H9 (cell line): ENCODE measurements at regions not wholly inside any gene's neighbourhood (a gene's known extent, or its start where the extent isn't known, plus 50 kb on each side); places are given as distances from the start of the nearest gene placed in this dataset.

Experiments used
- DNase-seq: peaks from one replicate; pipeline ENCODE4 v3.0.0-alpha.2; 2017
- H2AFZ ChIP-seq: one replicate; pipeline ENCODE4 v1.6.1; 2013; ENCODE audit warnings: mild to moderate bottlenecking, low read length, control low read depth, moderate library complexity
- H2AK5ac ChIP-seq: 2 replicates; pipeline ENCODE4 v1.6.1; 2013; ENCODE audit warnings: low read length, control low read depth, mixed read lengths; ENCODE audit not compliant: insufficient read length
- H2BK120ac ChIP-seq: one replicate; pipeline ENCODE4 v1.6.1; 2013; ENCODE audit warnings: low read depth, mild to moderate bottlenecking, low read length, control low read depth, inconsistent platforms; ENCODE audit not compliant: poor library complexity, severe bottlenecking
- H2BK12ac ChIP-seq: 2 replicates; pipeline ENCODE4 v1.6.1; 2013; ENCODE audit warnings: low read length, control low read depth, mixed read lengths, low read depth; ENCODE audit not compliant: insufficient read length
- H2BK15ac ChIP-seq: 2 replicates; pipeline ENCODE4 v1.6.1; 2013; ENCODE audit warnings: low read depth, low read length, control low read depth
- H2BK20ac ChIP-seq: one replicate; pipeline ENCODE4 v1.6.1; 2013; ENCODE audit warnings: low read depth, mild to moderate bottlenecking, low read length, control low read depth, inconsistent platforms; ENCODE audit not compliant: poor library complexity, severe bottlenecking
- H2BK5ac ChIP-seq: 2 replicates; pipeline ENCODE4 v1.6.1; 2013; ENCODE audit warnings: low read length, control low read depth, mixed read lengths; ENCODE audit not compliant: insufficient read length
- H3K14ac ChIP-seq: 2 replicates; pipeline ENCODE4 v1.6.1; 2013; ENCODE audit warnings: low read length, control low read depth; ENCODE audit not compliant: insufficient read depth
- H3K18ac ChIP-seq: 2 replicates; pipeline ENCODE4 v1.6.1; 2013; ENCODE audit warnings: low read depth, mild to moderate bottlenecking, mixed read lengths, low read length, control low read depth; ENCODE audit not compliant: insufficient read length
- H3K23ac ChIP-seq: 2 replicates; pipeline ENCODE4 v1.6.1; 2013; ENCODE audit warnings: low read length, control low read depth, mixed read lengths, low read depth; ENCODE audit not compliant: insufficient read length
- H3K23me2 ChIP-seq: 2 replicates; pipeline ENCODE4 v1.6.1; 2013; ENCODE audit warnings: low read depth, mild to moderate bottlenecking, mixed read lengths, low read length, control low read depth; ENCODE audit not compliant: insufficient read length, poor library complexity, severe bottlenecking
- H3K27ac ChIP-seq: 2 replicates; pipeline ENCODE4 v1.5.1; 2013; ENCODE audit warnings: low read length, control low read depth, mixed read lengths, low read depth; ENCODE audit not compliant: insufficient read length
- H3K27me3 ChIP-seq: 2 replicates; pipeline ENCODE4 v1.6.1; 2013; ENCODE audit warnings: low read length, control low read depth, inconsistent platforms; ENCODE audit not compliant: insufficient read depth
- H3K4ac ChIP-seq: 2 replicates; pipeline ENCODE4 v1.6.1; 2013; ENCODE audit warnings: low read depth, mild to moderate bottlenecking, control low read depth, inconsistent platforms, low read length, moderate library complexity
- H3K4me1 ChIP-seq: 2 replicates; pipeline ENCODE4 v1.6.1; 2013; ENCODE audit warnings: low read length, control low read depth, inconsistent platforms; ENCODE audit not compliant: insufficient read depth
- H3K4me2 ChIP-seq: 2 replicates; pipeline ENCODE4 v1.6.1; 2013; ENCODE audit warnings: low read length, control low read depth, mixed read lengths; ENCODE audit not compliant: insufficient read length, insufficient read depth
- H3K56ac ChIP-seq: 2 replicates; pipeline ENCODE4 v1.6.1; 2013; ENCODE audit warnings: low read depth, mild to moderate bottlenecking, mixed read lengths, low read length, control low read depth; ENCODE audit not compliant: insufficient read length
- H3K79me1 ChIP-seq: 2 replicates; pipeline ENCODE4 v1.6.1; 2013; ENCODE audit warnings: low read depth, mild to moderate bottlenecking, moderate library complexity, low read length, control low read depth, inconsistent platforms; ENCODE audit not compliant: insufficient read depth, poor library complexity, severe bottlenecking
- H3K79me2 ChIP-seq: 2 replicates; pipeline ENCODE4 v1.6.1; 2013; ENCODE audit warnings: low read length, control low read depth, inconsistent platforms; ENCODE audit not compliant: insufficient read depth
- H3K9ac ChIP-seq: 2 replicates; pipeline ENCODE4 v1.6.1; 2013; ENCODE audit warnings: low read length, control low read depth, mixed read lengths; ENCODE audit not compliant: insufficient read length; ENCODE audit errors: extremely low read depth
- H3K9me3 ChIP-seq: one replicate; pipeline ENCODE4 v1.6.1; 2013; ENCODE audit warnings: low read depth, low read length, inconsistent platforms; ENCODE audit not compliant: control insufficient read depth
- H3T11ph ChIP-seq: one replicate; pipeline ENCODE4 v1.6.1; 2013; ENCODE audit warnings: mild to moderate bottlenecking, low read length, control low read depth, inconsistent platforms
- H4K20me1 ChIP-seq: one replicate; pipeline ENCODE4 v1.6.1; 2013; ENCODE audit not compliant: control insufficient read depth, insufficient read length, insufficient read depth
- H4K5ac ChIP-seq: 2 replicates; pipeline ENCODE4 v1.6.1; 2013; ENCODE audit warnings: low read depth, mild to moderate bottlenecking, mixed read lengths, low read length, control low read depth; ENCODE audit not compliant: insufficient read length
- H4K8ac ChIP-seq: replicated peaks from 2 replicates; pipeline ENCODE4 v1.6.1; 2013; ENCODE audit warnings: low read length, control low read depth, mixed read lengths, low read depth; ENCODE audit not compliant: insufficient read length
- H4K91ac ChIP-seq: 2 replicates; pipeline ENCODE4 v1.6.1; 2013; ENCODE audit warnings: low read depth, mild to moderate bottlenecking, moderate library complexity, mixed read lengths, low read length, control low read depth; ENCODE audit not compliant: insufficient read length
- H3K27ac Mint-ChIP-seq, 3 experiments: 2 replicates in 2 of 3; 3 replicates in 1 of 3; pipeline ENCODE4 v1.8.0; 2020 to 2021; ENCODE audit warnings: mixed read lengths in 3 of 3, mild to moderate bottlenecking in 1 of 3, moderate library complexity in 1 of 3
- H3K27me3 Mint-ChIP-seq: 2 replicates; pipeline ENCODE4 v1.8.0; 2021; ENCODE audit warnings: low read depth, mild to moderate bottlenecking, moderate library complexity, mixed read lengths
- H3K36me3 Mint-ChIP-seq, 3 experiments: 2 replicates in 2 of 3; 3 replicates in 1 of 3; pipeline ENCODE4 v1.8.0; 2020 to 2021; ENCODE audit warnings: low read depth in 3 of 3, mixed read lengths in 3 of 3; ENCODE audit not compliant: insufficient read depth in 1 of 3
- H3K4me1 Mint-ChIP-seq, 2 experiments: 2 replicates each; pipeline ENCODE4 v1.8.0; 2020; ENCODE audit warnings: mixed read lengths in 2 of 2
- H3K4me3 Mint-ChIP-seq, 2 experiments: 2 replicates in 1 of 2; 3 replicates in 1 of 2; pipeline ENCODE4 v1.8.0; 2020 to 2021; ENCODE audit warnings: mild to moderate bottlenecking in 2 of 2, mixed read lengths in 2 of 2, moderate library complexity in 1 of 2
- H3K9me3 Mint-ChIP-seq, 2 experiments: 2 replicates in 1 of 2; 3 replicates in 1 of 2; pipeline ENCODE4 v1.8.0; 2020; ENCODE audit warnings: mild to moderate bottlenecking in 2 of 2, mixed read lengths in 2 of 2, moderate library complexity in 1 of 2
- WGBS: extraction: QIAGEN DNeasy Blood & Tissue Kit; methylation state at CpG from one replicate; pipeline ENCODE4 v1.1.7; 2013; ENCODE audit warnings: missing lambda C conversion rate, low lambda C conversion rate, mixed read lengths; ENCODE audit not compliant: insufficient read length; ENCODE audit errors: extremely low coverage; 5-methylcytosine and 5-hydroxymethylcytosine counted together
- TF ChIP-seq, protein P1 (sequence below): fragments of 200-600 bp; sonication (generic); conservative IDR thresholded peaks from 3 replicates; pipeline ENCODE4 v1.8.0; 2021; ENCODE audit warnings: antibody characterized with exemption, mild to moderate bottlenecking

DNA sequence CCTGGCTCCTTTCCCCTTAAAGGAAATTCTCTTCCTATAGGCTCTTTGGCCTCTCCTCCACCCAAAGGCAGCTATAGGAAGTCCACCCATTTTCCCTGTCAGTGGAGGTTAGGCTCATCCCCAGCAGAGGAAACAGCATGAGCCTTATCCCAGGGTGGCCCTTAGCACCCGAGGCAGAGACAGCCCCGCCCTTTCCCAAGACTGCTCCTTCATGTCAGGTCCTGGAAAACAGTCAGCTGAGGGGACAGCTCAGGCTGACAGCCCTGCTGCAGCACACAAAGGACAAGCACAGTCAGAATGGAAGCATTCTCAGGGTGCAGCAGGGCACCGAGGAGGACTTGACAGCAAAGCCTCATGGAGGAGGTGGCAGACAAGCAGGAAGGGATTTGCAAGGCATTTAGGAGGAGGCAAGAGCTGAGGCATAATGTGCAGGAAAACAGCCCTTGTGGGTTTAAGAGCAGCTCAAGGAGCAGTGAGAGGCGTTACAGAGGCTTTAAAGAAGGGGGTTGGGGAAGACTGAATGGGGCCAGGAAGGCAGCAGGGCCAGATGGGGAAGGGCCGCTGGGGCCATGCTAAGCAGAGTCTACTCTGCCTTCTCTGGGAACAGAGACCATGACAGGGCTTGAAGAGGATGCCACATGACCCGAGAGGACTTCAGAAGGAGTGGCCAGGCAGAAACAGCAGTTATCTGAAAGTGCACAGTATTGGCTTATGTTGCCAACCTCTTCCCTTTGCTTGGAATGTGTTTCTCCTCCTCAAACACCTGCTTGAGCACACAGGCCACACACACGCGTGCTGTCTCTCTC lies 216.6 kb downstream of the SH3BP4 start:
- peaks cover 26% of the 10 kb centered on the region for H3K27me3 Mint-ChIP-seq
- no peaks in the 10 kb centered on the region for H3K79me1 ChIP-seq
- no peak overlapping the region for H3K4me2 ChIP-seq
- peaks cover 0 to 3% of the 10 kb centered on the region in 2 experiments; a peak in 2 of 5 replicates for H3K9me3 Mint-ChIP-seq
- no peak overlapping the region for H3K9ac ChIP-seq
- no peak overlapping the region for H2AK5ac ChIP-seq
- no peak overlapping the region for H2AFZ ChIP-seq
- H3K27ac ChIP-seq, result no peak overlapping the region
- H4K5ac ChIP-seq, result no peak overlapping the region
- no peak overlapping the region for H3K23ac ChIP-seq
- no CpG with 5 or more reads among the region's 8 CpGs for WGBS
- H3K4me1 ChIP-seq, result no peaks in the 10 kb centered on the region; the same call in 1 of the 2 replicates
- H4K8ac ChIP-seq, result no peak overlapping the region
- no peak overlapping the region for H2BK15ac ChIP-seq
- no peak overlapping the region for H3K18ac ChIP-seq
- H4K91ac ChIP-seq, result no peak overlapping the region
- H4K20me1 ChIP-seq, result no peaks in the 10 kb centered on the region
- no peaks in the 10 kb centered on the region for H3K27me3 ChIP-seq
- H3K4me1 Mint-ChIP-seq, result peaks cover 8 to 9% of the 10 kb centered on the region in 2 experiments
- no peak overlapping the region for H3K4me3 Mint-ChIP-seq
- no peaks in the 10 kb centered on the region for H3K79me2 ChIP-seq
- no peak overlapping the region for H3K14ac ChIP-seq
- no peak overlapping the region for H2BK20ac ChIP-seq
- no peak overlapping the region for H3T11ph ChIP-seq
- TF ChIP-seq, protein P1, sequence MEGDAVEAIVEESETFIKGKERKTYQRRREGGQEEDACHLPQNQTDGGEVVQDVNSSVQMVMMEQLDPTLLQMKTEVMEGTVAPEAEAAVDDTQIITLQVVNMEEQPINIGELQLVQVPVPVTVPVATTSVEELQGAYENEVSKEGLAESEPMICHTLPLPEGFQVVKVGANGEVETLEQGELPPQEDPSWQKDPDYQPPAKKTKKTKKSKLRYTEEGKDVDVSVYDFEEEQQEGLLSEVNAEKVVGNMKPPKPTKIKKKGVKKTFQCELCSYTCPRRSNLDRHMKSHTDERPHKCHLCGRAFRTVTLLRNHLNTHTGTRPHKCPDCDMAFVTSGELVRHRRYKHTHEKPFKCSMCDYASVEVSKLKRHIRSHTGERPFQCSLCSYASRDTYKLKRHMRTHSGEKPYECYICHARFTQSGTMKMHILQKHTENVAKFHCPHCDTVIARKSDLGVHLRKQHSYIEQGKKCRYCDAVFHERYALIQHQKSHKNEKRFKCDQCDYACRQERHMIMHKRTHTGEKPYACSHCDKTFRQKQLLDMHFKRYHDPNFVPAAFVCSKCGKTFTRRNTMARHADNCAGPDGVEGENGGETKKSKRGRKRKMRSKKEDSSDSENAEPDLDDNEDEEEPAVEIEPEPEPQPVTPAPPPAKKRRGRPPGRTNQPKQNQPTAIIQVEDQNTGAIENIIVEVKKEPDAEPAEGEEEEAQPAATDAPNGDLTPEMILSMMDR, result no peak
- no peak overlapping the region for H2BK12ac ChIP-seq
- no peaks in the 10 kb centered on the region for H3K23me2 ChIP-seq
- H3K27ac Mint-ChIP-seq, result no peak overlapping the region
- H3K9me3 ChIP-seq, result no peaks in the 10 kb centered on the region
- H2BK5ac ChIP-seq, result no peak overlapping the region
- H3K4ac ChIP-seq, result no peak overlapping the region
- no peak for DNase-seq
- H2BK120ac ChIP-seq, result no peak overlapping the region
- H3K36me3 Mint-ChIP-seq, result no peaks in the 10 kb centered on the region
- H3K56ac ChIP-seq, result no peak overlapping the region
